Activated naive CD4-positive, alpha-beta T cell treated with anti-CD3 and anti-CD28 coated beads for 36 hours (primary cell): ENCODE measurements at regions not wholly inside any gene's neighbourhood (a gene's known extent, or its start where the extent isn't known, plus 50 kb on each side); places are given as distances from the start of the nearest gene placed in this dataset.
"Not testable (repeated sequence)": the region's sequence is repeated elsewhere in the genome, so short reads cannot be mapped to it uniquely, and the experiment has no call there.

Experiments used
- CTCF ChIA-PET: fragments of 350-600 bp; sonication (Branson Sonifier 250); formaldehyde crosslinking; loops from one replicate; lab custom pipeline; 2021; ENCODE audit warnings: antibody characterized with exemption; lab: Charles Lee
- DNase-seq: peaks from one replicate; pipeline ENCODE4 v3.0.0-alpha.2; 2020
- H3K27ac Mint-ChIP-seq: one replicate; pipeline ENCODE4 v1.8.0; 2021; ENCODE audit warnings: mild to moderate bottlenecking, mixed read lengths
- H3K27me3 Mint-ChIP-seq: one replicate; pipeline ENCODE4 v1.8.0; 2021; ENCODE audit warnings: low read depth, mixed read lengths
- H3K36me3 Mint-ChIP-seq: one replicate; pipeline ENCODE4 v1.8.0; 2021; ENCODE audit warnings: low read depth, mixed read lengths
- H3K4me1 Mint-ChIP-seq: one replicate; pipeline ENCODE4 v1.8.0; 2021; ENCODE audit warnings: low read depth, mixed read lengths
- H3K4me3 Mint-ChIP-seq: one replicate; pipeline ENCODE4 v1.8.0; 2021; ENCODE audit warnings: mild to moderate bottlenecking, moderate library complexity, mixed read lengths
- H3K9me3 Mint-ChIP-seq: one replicate; pipeline ENCODE4 v1.8.0; 2021; ENCODE audit warnings: mixed read lengths
- intact Hi-C: fragments of 100-400 bp; cut with micrococcal nuclease; formaldehyde crosslinking; loops from one replicate; pipeline ENCODE4 v1.15.1; 2023

DNA sequence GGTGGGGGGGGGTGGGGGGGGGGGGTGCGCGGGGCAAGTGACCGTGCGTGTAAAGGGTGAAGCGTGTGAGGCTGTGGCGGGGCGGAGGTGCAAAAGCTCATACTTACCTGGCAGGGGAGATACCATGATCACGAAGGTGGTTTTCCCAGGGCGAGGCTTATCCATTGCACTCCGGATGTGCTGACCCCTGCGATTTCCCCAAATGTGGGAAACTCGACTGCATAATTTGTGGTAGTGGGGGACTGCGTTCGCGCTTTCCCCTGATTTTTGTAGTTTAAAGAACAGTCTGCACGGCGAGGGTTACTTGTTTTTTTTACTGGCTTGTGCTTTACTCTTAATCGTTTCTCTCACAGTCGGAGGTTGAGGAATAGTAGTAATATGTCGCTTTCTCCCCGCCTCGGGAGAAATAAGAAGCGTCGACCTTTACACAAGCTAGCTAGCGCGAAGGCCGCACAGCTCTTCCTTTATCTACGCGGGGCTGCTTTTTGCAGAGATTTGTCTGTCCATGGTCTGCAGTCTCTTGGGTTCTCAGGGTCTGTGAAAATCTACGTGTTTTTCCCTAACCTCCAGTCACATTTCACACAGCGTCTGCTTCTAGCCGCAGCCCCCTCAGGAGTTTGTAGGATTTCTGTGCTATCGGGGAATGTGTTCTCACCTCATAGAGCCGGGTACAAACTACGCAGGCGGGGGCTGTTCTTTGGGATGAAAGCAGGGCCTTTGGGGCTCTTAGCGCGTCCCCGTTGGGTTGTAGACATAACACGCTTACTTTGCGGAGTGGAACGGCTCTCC is 148.1 kb upstream of the NOTCH2NLA start:
- H3K9me3 Mint-ChIP-seq, H3K36me3 Mint-ChIP-seq, H3K27me3 Mint-ChIP-seq, CTCF ChIA-PET: not testable (repeated sequence)
- intact Hi-C loops, result loop anchor here (10.0 kb wide), 1 partner anchor 708 kb away; no protein-coding TSS in a partner anchor
- Mint-ChIP-seq H3K27ac (peak overlapping the region; percentile 98), H3K4me3 (peak overlapping the region; percentile 78), H3K4me1 (peaks cover 23% of the 10 kb centered on the region)
- DNase-seq, result peak; percentile 78

DNA sequence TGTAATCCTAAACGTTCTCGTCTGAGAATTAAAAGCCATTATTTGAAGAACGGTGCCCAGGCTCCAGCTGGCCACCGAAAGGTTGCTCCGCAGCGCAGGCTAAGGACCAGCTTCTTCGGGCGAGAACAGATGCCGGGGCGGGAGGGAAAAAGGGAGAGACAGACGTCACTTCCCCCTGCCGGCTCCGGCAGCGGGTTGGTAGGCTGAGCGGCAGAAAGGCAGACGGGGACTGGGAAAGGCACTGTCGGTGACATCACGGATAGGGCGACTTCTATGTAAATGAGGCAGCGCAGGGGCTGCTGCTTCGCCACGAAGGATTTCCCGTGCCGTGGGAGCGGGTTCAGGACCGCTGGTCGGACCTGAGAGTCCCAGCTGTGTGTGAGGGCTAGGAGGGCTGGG is 147.5 kb upstream of the NOTCH2NLA start:
- intact Hi-C loops, result loop anchor here (10.0 kb wide), 1 partner anchor 708 kb away; no protein-coding TSS in a partner anchor
- Mint-ChIP-seq H3K4me1 (peaks cover 23% of the 10 kb centered on the region), H3K4me3 (peak overlapping the region; percentile 78), H3K27ac (peak overlapping the region; percentile 98)
- CTCF ChIA-PET, H3K9me3 Mint-ChIP-seq, H3K36me3 Mint-ChIP-seq, H3K27me3 Mint-ChIP-seq: not testable (repeated sequence)
- DNase-seq, result peak; percentile 91

DNA sequence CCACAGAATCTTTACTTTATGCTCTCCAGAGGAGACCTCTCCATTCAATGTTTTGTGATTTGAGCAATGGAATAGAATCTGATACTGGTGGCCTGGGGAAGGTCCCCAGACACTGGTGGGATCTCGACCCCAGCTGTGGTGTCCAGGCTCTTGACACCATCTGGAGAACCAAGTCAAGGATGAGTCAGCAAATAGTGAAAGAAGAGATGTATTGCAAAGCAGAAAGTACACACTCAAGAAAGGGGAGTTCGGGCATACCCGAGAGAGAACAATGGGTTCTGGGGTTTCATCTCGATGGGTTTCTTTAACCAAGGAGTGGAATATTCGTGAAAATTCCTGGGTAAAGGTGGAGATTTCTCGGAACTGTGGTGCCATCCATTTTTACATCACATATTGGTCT is 146.3 kb upstream of the NOTCH2NLA start:
- DNase-seq, H3K27me3 Mint-ChIP-seq, H3K36me3 Mint-ChIP-seq, CTCF ChIA-PET, H3K9me3 Mint-ChIP-seq: not testable (repeated sequence)
- Mint-ChIP-seq H3K4me3 (peak overlapping the region; percentile 67), H3K4me1 (peaks cover 23% of the 10 kb centered on the region), H3K27ac (peak overlapping the region; percentile 41)
- intact Hi-C loops, result loop anchor here (10.0 kb wide), 1 partner anchor 710 kb away; no protein-coding TSS in a partner anchor

DNA sequence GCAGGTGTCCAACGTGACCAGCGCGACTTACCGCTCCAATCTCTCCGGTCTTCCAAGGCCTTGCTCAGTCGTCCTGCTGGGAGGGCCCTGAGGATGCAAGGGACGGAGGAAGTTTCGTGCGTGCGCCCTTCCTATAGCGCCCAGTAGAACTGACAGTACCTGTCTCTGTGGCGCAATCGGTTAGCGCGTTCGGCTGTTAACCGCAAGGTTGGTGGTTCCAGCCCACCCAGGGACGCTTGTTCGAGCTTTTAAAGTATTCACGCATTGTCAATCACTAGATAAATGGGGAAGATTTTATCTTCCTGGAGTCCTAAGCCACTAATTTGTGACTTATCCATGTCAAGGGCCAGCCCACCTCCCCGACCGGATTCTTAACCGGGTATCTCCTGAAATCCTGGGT is 141.1 kb upstream of the NOTCH2NLA start:
- Mint-ChIP-seq H3K27ac (peak overlapping the region; percentile 89), H3K4me3 (peak overlapping the region; percentile 80), H3K4me1 (peaks cover 11% of the 10 kb centered on the region)
- H3K9me3 Mint-ChIP-seq, H3K36me3 Mint-ChIP-seq, H3K27me3 Mint-ChIP-seq, CTCF ChIA-PET: not testable (repeated sequence)
- intact Hi-C loops, result loop anchor here (10.0 kb wide), 1 partner anchor 715 kb away; no protein-coding TSS in a partner anchor
- peak; percentile 70 for DNase-seq

DNA sequence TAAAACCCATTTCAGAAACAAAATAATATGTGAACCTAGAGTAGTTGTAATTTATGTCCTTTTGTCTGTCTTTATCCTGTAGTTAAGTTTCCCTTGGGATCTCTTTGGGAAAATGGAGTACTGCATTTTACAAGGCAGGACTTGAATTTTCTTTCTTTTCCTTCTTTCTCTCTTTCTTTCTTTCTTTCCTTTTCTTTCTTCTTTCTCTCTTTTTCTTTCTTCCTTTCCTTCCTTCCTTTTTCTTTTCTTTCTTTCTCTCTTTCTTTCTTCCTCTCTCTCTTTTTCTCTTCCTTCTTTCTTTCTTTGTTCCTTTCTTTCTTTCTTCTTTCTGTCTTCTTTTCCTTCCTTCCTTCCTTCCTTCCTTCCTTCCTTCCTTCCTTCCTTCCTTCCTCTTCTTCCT is 126.6 kb upstream of the NOTCH2NLA start:
- DNase-seq, H3K36me3 Mint-ChIP-seq, CTCF ChIA-PET, intact Hi-C loops, H3K9me3 Mint-ChIP-seq, H3K4me3 Mint-ChIP-seq, H3K27me3 Mint-ChIP-seq, H3K27ac Mint-ChIP-seq, H3K4me1 Mint-ChIP-seq: not testable (repeated sequence)

DNA sequence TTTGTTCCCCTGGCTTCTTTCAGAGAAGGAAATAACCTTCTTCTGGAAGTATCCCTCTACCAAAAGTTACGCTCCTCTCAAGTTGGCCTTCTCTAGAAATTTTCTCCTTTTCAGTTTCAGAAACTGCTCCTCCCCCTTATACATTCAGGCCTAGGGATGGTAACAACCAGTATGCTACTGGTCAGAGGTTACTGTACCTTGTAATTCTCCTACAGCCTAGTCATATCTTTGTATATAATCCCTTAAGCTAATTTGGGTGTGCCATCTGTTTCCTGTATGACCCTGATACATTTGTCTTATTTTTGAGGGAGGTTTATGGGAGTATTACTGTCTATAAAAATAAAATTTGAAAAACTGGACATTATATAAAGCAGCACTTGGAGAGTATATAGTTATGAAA is 98.0 kb upstream of the NOTCH2NLA start:
- H3K9me3 Mint-ChIP-seq, intact Hi-C loops, H3K4me3 Mint-ChIP-seq, H3K27ac Mint-ChIP-seq, CTCF ChIA-PET, H3K36me3 Mint-ChIP-seq, DNase-seq, H3K27me3 Mint-ChIP-seq, H3K4me1 Mint-ChIP-seq: not testable (repeated sequence)

DNA sequence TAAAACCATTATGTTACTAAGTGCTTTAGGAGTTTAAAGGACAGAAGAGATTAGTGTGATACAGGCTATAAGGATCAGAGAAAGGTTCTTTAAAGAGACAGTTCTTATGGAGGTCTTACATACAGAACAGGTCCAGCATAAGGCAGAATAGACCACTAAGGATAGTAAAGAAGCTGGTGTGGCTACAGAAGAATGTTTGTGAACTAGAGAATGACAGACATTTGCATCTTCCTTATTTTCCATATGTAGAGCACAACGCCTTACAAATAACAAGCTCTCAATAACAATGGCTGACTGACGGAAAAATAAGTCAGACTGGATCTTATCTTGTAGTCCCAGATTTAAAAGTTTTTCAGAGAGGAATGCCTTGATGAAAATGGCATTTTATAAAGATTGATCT is 95.6 kb upstream of the NOTCH2NLA start:
- H3K9me3 Mint-ChIP-seq, DNase-seq, CTCF ChIA-PET, H3K36me3 Mint-ChIP-seq, H3K27ac Mint-ChIP-seq, H3K27me3 Mint-ChIP-seq, intact Hi-C loops, H3K4me1 Mint-ChIP-seq, H3K4me3 Mint-ChIP-seq: not testable (repeated sequence)

DNA sequence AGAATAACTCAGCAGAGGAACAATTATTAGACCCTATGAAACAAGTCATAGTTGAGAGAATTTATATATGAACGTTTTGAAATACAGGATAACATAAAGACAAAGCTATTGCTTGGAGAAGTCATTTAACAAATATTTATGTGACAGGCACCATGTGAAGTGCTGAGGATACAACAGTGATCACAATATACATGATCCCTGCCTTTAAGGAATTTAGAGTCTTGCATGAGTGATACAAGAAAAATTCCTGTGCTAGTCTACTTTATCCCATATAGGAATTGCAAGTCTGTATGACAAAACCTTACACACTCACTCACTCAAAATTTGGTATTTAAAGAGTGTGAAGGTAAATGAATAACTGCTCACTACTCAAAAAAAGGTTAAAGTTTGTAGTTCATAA is 94.5 kb upstream of the NOTCH2NLA start:
- intact Hi-C loops, H3K36me3 Mint-ChIP-seq, H3K4me1 Mint-ChIP-seq, CTCF ChIA-PET, H3K27ac Mint-ChIP-seq, DNase-seq, H3K27me3 Mint-ChIP-seq, H3K9me3 Mint-ChIP-seq, H3K4me3 Mint-ChIP-seq: not testable (repeated sequence)

DNA sequence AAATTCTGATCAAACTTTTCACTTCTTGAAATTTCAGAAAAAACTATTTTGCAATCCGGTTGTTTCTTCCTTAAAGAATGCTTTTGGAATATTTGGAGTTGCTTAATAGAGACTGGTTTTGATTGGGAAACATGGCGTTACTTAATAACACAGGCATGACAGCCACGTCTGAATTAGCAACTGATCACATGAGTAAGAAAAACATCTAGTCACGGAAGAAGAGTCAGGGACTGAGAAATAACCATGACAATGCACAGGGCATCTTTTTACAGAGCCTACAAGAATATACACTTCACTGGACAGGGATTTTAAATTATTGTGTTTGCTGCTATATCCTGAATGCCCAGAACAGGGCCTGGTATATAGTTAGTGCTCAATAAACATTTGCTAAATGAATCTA is 94.1 kb upstream of the NOTCH2NLA start:
- intact Hi-C loops, H3K27me3 Mint-ChIP-seq, H3K4me3 Mint-ChIP-seq, H3K36me3 Mint-ChIP-seq, H3K27ac Mint-ChIP-seq, CTCF ChIA-PET, H3K9me3 Mint-ChIP-seq, DNase-seq, H3K4me1 Mint-ChIP-seq: not testable (repeated sequence)

DNA sequence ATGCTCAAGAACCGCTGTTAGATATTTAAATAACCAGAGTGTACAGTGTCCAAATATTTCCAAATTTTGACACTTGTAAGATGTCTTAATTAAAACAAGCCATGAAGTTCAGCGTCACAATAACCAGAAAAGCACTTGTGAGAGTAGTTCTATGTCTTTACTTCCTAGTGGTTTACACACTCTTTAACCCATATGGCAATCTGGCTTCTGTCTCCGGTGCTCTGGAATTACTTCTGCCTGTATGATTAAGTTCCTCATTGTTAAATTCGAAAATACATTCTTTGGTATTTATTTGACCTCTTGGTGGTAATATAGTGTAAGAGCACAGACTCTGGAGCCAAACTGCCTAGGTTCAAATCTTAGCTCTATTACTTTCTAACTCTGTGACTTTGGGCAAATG is 89.9 kb upstream of the NOTCH2NLA start:
- H3K9me3 Mint-ChIP-seq, CTCF ChIA-PET, H3K4me1 Mint-ChIP-seq, H3K4me3 Mint-ChIP-seq, intact Hi-C loops, H3K27me3 Mint-ChIP-seq, DNase-seq, H3K27ac Mint-ChIP-seq, H3K36me3 Mint-ChIP-seq: not testable (repeated sequence)

DNA sequence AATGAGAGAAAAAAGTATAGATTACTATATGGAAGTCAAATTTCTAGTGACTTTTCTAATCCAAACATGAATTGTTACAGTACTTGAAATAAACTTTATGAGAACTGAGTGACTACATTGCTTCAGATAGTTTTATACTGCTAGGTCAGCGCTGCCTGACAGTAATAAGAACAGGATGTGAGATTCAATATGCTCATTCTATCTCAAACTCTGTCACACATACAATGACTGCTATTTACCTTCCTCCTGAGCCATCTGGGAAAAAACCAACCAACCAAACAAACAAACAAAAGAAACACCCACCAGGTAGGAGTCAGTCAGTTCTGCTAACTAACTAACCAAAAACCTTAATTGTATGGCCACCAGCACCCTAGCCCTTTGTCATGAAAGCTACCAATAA is 89.0 kb upstream of the NOTCH2NLA start:
- not testable (repeated sequence) for H3K36me3 Mint-ChIP-seq, H3K27ac Mint-ChIP-seq

DNA sequence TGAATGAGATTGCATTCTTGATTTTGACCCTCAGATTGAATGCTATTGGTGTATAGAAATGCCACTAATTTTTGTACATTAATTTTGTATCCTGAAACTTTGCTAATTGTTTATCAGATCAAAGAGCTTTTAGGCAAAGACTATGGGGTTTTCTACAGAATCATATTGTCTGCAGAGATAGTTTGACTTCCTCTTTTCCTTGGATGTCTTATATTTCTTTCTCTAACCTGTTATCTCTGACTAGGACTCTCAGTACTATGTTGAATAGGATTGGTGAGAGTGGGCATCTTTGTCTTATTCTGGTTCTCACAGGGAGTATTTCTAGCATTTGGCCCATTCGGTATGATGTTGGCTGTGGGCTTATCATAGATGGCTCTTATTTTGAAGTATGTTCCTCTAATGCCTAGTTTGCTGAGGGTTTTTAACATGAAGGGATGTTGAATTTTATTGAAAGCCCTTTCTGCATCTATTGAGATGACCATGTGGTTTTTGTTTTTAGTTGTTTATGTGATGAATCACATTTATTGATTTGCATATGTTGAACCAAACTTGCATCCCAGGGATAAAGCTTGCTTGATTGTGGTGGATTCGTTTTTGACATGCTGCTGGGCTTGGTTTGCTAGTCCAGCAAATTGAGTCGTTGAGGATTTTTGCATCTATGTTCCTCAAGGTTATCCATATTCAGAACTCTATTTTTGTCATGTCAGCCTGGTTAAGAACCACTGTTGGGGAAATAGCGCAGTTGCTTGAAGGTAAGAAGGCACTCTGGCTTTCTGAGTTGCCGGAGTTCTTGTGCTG is 85.8 kb upstream of the NOTCH2NLA start:
- intact Hi-C loops, H3K4me3 Mint-ChIP-seq, H3K36me3 Mint-ChIP-seq, H3K27ac Mint-ChIP-seq, CTCF ChIA-PET, H3K4me1 Mint-ChIP-seq, H3K27me3 Mint-ChIP-seq, DNase-seq, H3K9me3 Mint-ChIP-seq: not testable (repeated sequence)

More for the DNA sequence above, 89.0 kb upstream of the NOTCH2NLA start:
- H3K27me3 Mint-ChIP-seq, CTCF ChIA-PET, intact Hi-C loops, H3K4me3 Mint-ChIP-seq, H3K9me3 Mint-ChIP-seq, H3K4me1 Mint-ChIP-seq: not testable (repeated sequence)
- DNase-seq, result peak; percentile 6

DNA sequence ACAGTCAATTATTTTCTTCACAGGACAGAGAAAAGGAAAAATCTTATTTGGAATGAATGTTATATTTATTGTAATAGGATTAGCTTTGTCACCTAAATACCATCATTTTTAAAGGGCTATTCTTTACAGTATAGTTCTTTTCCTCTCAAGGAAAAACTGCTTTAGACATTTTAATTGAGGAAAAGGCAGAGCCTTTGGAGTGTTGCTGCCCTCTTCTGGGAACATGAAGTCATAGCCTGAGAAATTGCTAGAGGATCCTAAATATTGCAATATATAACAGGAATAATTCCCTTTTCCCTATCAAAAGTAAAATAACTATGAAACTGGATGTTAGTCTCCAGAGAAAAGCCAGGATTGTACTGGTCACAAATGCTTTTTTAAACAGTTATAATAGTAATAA is 81.8 kb upstream of the NOTCH2NLA start:
- H3K4me1 Mint-ChIP-seq, H3K27me3 Mint-ChIP-seq, H3K9me3 Mint-ChIP-seq, H3K27ac Mint-ChIP-seq, intact Hi-C loops, DNase-seq, H3K4me3 Mint-ChIP-seq, CTCF ChIA-PET, H3K36me3 Mint-ChIP-seq: not testable (repeated sequence)
